Adrenal gland (tissue), 9 donors: ENCODE measurements at regions not wholly inside any gene's neighbourhood (a gene's known extent, or its start where the extent isn't known, plus 50 kb on each side); places are given as distances from the start of the nearest gene placed in this dataset.

Experiments used
- DNase-seq, 7 donors: peaks; one replicate each; pipeline ENCODE4 v3.0.0-alpha.2; 2019 to 2020
- H3K27ac ChIP-seq, 5 donors: fragments of 200-600 bp; sonication (generic) in 4 of 5; 1 replicate in 3 of 5; 2 replicates in 2 of 5; pipeline versions ENCODE4 v1.5.1 to v1.8.0; 2016 to 2020; ENCODE audit warnings: mild to moderate bottlenecking in 1 of 5
- H3K27me3 ChIP-seq: fragments of 200-600 bp; 2 replicates; pipeline ENCODE4 v1.8.0; 2021
- H3K36me3 ChIP-seq, 2 donors: fragments of 200-600 bp; replicated peaks in 1 of 2; 1 replicate in 1 of 2; 2 replicates in 1 of 2; pipeline versions ENCODE4 v1.5.1 to v1.8.0; 2018 to 2022
- H3K4me1 ChIP-seq, 2 donors: fragments of 200-600 bp; replicated peaks in 1 of 2; 1 replicate in 1 of 2; 2 replicates in 1 of 2; pipeline versions ENCODE4 v1.5.1 to v1.8.0; 2018 to 2021
- H3K4me3 ChIP-seq, 4 donors: fragments of 200-600 bp; sonication (generic) in 3 of 4; one replicate each; pipeline ENCODE4 v1.5.1; 2016 to 2018
- H3K9me3 ChIP-seq, 3 donors: fragments of 200-600 bp; sonication (generic) in 1 of 3; replicated peaks in 1 of 3; 1 replicate in 2 of 3; 2 replicates in 1 of 3; pipeline versions ENCODE4 v1.5.1 to v1.8.0; 2016 to 2021
- CTCF ChIP-seq, 6 experiments: fragments of 450-650 bp in 4 of 6; fragments of 200-600 bp in 2 of 6; sonication (generic) in 1 of 6; IDR thresholded peaks; 1 replicate in 5 of 6; 2 replicates in 1 of 6; pipeline versions ENCODE4 v1.5.1 to v1.8.0; 2016 to 2021; ENCODE audit warnings: antibody characterized with exemption in 6 of 6, mild to moderate bottlenecking in 2 of 6, moderate library complexity in 1 of 6
- POLR2A ChIP-seq, 2 donors: fragments of 450-650 bp; IDR thresholded peaks; one replicate each; pipeline ENCODE4 v1.6.1; 2017; ENCODE audit warnings: antibody characterized with exemption in 2 of 2, mild to moderate bottlenecking in 2 of 2, moderate library complexity in 1 of 2
- WGBS, 4 donors: extraction: QIAGEN DNeasy Blood & Tissue Kit in 2 of 4; methylation state at CpG; one replicate each; pipeline versions ENCODE4 v1.1.5 to v1.1.7; 2013 to 2017; 5-methylcytosine and 5-hydroxymethylcytosine counted together
- intact Hi-C, 2 donors: fragments of 100-400 bp; cut with DNase I; formaldehyde crosslinking; loops; one replicate each; pipeline versions ENCODE4 v1.14.1 to v1.15.0; 2022 to 2023
- donor health status: healthy with polysubstance abuse.
- donor health status: Bipolar disorder and iron deficiency.
- donor health status: DM: yes; HTN: yes; CAD: no.
- donor health status: DM: no; HTN: no; CAD: no.
- donor health status: DM: no; HTN: no; CAD: no.

- TF ChIP-seq POLR2A (IDR thresholded peaks at IDR 0.05) (no peak), CTCF (IDR thresholded peaks at IDR 0.05) (no peak)
- H3K9me3 ChIP-seq: no peaks in the 10 kb centered on the region
- H3K4me1 ChIP-seq: no peaks in the 10 kb centered on the region
- H3K27me3 ChIP-seq: no peaks in the 10 kb centered on the region
- H3K36me3 ChIP-seq: no peaks in the 10 kb centered on the region
- no peak for DNase-seq
- WGBS, 4 donors: 72 to 79% (median 78%) methylated on average over 9 of the region's 9 CpGs
- H3K4me3 ChIP-seq: no peak overlapping the region
- no peak overlapping the region for H3K27ac ChIP-seq
- intact Hi-C loops: no loop called here
These were observed 351.1 kb upstream of the AJAP1 start for GRCh38 chr1:4303303-4303702.

- Histone ChIP-seq H3K27me3 (no peaks in the 10 kb centered on the region), H3K9me3 (no peaks in the 10 kb centered on the region), H3K27ac (no peak overlapping the region), H3K4me3 (no peak overlapping the region), H3K4me1 (no peaks in the 10 kb centered on the region), H3K36me3 (no peaks in the 10 kb centered on the region)
- intact Hi-C loops: no loop called here
- DNase-seq: no peak
- TF ChIP-seq CTCF (IDR thresholded peaks at IDR 0.05) (no peak), POLR2A (IDR thresholded peaks at IDR 0.05) (no peak)
- WGBS, 4 donors: 74 to 79% (median 77%) methylated on average over 6 of the region's 6 CpGs
These were observed 348.7 kb upstream of the AJAP1 start for GRCh38 chr1:4305526-4306301.

- Histone ChIP-seq H3K36me3 (no peaks in the 10 kb centered on the region), H3K4me1 (no peaks in the 10 kb centered on the region), H3K27me3 (no peaks in the 10 kb centered on the region), H3K4me3 (no peak overlapping the region), H3K9me3 (no peaks in the 10 kb centered on the region), H3K27ac (no peak overlapping the region)
- TF ChIP-seq POLR2A (IDR thresholded peaks at IDR 0.05) (no peak), CTCF (IDR thresholded peaks at IDR 0.05) (no peak)
- WGBS, 4 donors: 70 to 82% (median 77%) methylated on average over 4 to 8 of the region's 8 CpGs
- DNase-seq: no peak
- intact Hi-C loops: no loop called here
These were observed 347.6 kb upstream of the AJAP1 start for GRCh38 chr1:4306559-4307467.

GRCh38 chr1:4307468-4307845 lies 347.0 kb upstream of the AJAP1 start:
- Histone ChIP-seq H3K4me1 (no peaks in the 10 kb centered on the region), H3K27ac (no peak overlapping the region), H3K36me3 (no peaks in the 10 kb centered on the region), H3K4me3 (no peak overlapping the region), H3K27me3 (no peaks in the 10 kb centered on the region), H3K9me3 (no peaks in the 10 kb centered on the region)
- no peak for DNase-seq
- intact Hi-C loops: no loop called here
- WGBS, 4 donors: 36 to 51% (median 44%) methylated on average over 2 of the region's 2 CpGs
- no peak for TF ChIP-seq POLR2A (IDR thresholded peaks at IDR 0.05)
- TF ChIP-seq CTCF (IDR thresholded peaks at IDR 0.05): no peak
